GM23338 (cell line): ENCODE measurements at regions not wholly inside any gene's neighbourhood (a gene's known extent, or its start where the extent isn't known, plus 50 kb on each side); places are given as distances from the start of the nearest gene placed in this dataset.
A peak's percentile ranks its signal among the peaks of the same experiment; 100 is the strongest.

Experiments
- ATAC-seq: fragments of 200-7000 bp; cut with Tn5 transposase; 3 replicates; pipeline ENCODE4 v1.9.1; 2020
- DNase-seq: peaks from one replicate; pipeline ENCODE4 v3.0.0-alpha.2; 2015; ENCODE audit warnings: low spot score
- H2AFZ ChIP-seq: fragments of 200-600 bp; sonication (generic); 2 replicates; pipeline ENCODE4 v1.8.0; 2016; ENCODE audit warnings: antibody characterized with exemption, mild to moderate bottlenecking, moderate library complexity
- H3F3A ChIP-seq: fragments of 200-600 bp; sonication (generic); replicated peaks from 2 replicates; pipeline ENCODE4 v1.8.0; 2017; ENCODE audit warnings: antibody characterized with exemption, mixed run types, low read depth
- H3K27ac ChIP-seq: fragments of 200-600 bp; sonication (generic); 2 replicates; pipeline ENCODE4 v1.6.1; 2016; ENCODE audit warnings: low read depth
- H3K27me3 ChIP-seq: fragments of 200-600 bp; sonication (generic); 2 replicates; pipeline ENCODE4 v1.8.0; 2016; ENCODE audit warnings: mild to moderate bottlenecking, mixed run types, moderate library complexity; ENCODE audit not compliant: insufficient read depth
- H3K36me3 ChIP-seq: fragments of 200-600 bp; sonication (generic); 2 replicates; pipeline ENCODE4 v1.8.0; 2016; ENCODE audit warnings: mild to moderate bottlenecking; ENCODE audit not compliant: insufficient read depth
- H3K4me1 ChIP-seq: fragments of 200-600 bp; sonication (generic); 2 replicates; pipeline ENCODE4 v1.8.0; 2016; ENCODE audit warnings: mild to moderate bottlenecking, moderate library complexity; ENCODE audit not compliant: insufficient read depth
- H3K4me2 ChIP-seq: fragments of 200-600 bp; sonication (generic); 2 replicates; pipeline ENCODE4 v1.7.1; 2017; ENCODE audit warnings: mixed run types
- H3K4me3 ChIP-seq: fragments of 200-600 bp; sonication (generic); 2 replicates; pipeline ENCODE4 v1.6.1; 2016; ENCODE audit warnings: mixed run types
- H3K79me2 ChIP-seq: fragments of 200-600 bp; sonication (generic); replicated peaks from 2 replicates; pipeline ENCODE4 v1.8.0; 2017; ENCODE audit warnings: mild to moderate bottlenecking; ENCODE audit not compliant: insufficient read depth
- H3K9me2 ChIP-seq: fragments of 200-600 bp; sonication (generic); 2 replicates; pipeline ENCODE4 v1.8.0; 2017; ENCODE audit not compliant: insufficient read depth
- H4K20me1 ChIP-seq: fragments of 200-600 bp; sonication (generic); replicated peaks from 2 replicates; pipeline ENCODE4 v1.8.0; 2017; ENCODE audit warnings: mild to moderate bottlenecking; ENCODE audit not compliant: insufficient read depth
- H3K27ac Mint-ChIP-seq: 2 replicates; pipeline ENCODE4 v1.8.0; 2020; ENCODE audit warnings: inconsistent platforms, mild to moderate bottlenecking, moderate library complexity, mixed read lengths
- H3K27me3 Mint-ChIP-seq: 3 replicates; pipeline ENCODE4 v1.8.0; 2022; ENCODE audit warnings: low read depth, mild to moderate bottlenecking, moderate library complexity, mixed read lengths, inconsistent platforms; ENCODE audit not compliant: insufficient read depth, poor library complexity
- H3K36me3 Mint-ChIP-seq: 3 replicates; pipeline ENCODE4 v1.8.0; 2021; ENCODE audit warnings: low read depth, mild to moderate bottlenecking, inconsistent platforms, moderate library complexity, mixed read lengths
- H3K4me1 Mint-ChIP-seq: 3 replicates; pipeline ENCODE4 v1.8.0; 2020; ENCODE audit warnings: mild to moderate bottlenecking, inconsistent platforms, mixed read lengths
- H3K4me3 Mint-ChIP-seq: 3 replicates; pipeline ENCODE4 v1.8.0; 2021; ENCODE audit warnings: moderate library complexity, mild to moderate bottlenecking, inconsistent platforms, mixed read lengths
- H3K9me3 Mint-ChIP-seq: 3 replicates; pipeline ENCODE4 v1.8.0; 2020; ENCODE audit warnings: moderate library complexity, mild to moderate bottlenecking, inconsistent platforms, mixed read lengths
- CREB1 ChIP-seq: fragments of 250-450 bp; sonication (Bioruptor Pico); IDR thresholded peaks from 2 replicates; pipeline ENCODE4 v1.5.0; 2020; ENCODE audit warnings: low read depth, mild to moderate bottlenecking, moderate library complexity
- EZH2 ChIP-seq: fragments of 200-600 bp; sonication (generic); IDR thresholded peaks from one replicate; pipeline ENCODE4 v1.8.0; 2017; ENCODE audit warnings: antibody characterized with exemption, mild to moderate bottlenecking, low read depth; ENCODE audit not compliant: unreplicated experiment
- EZH2phosphoT487 ChIP-seq: fragments of 200-600 bp; sonication (generic); IDR thresholded peaks from one replicate; pipeline ENCODE4 v1.8.1; 2018; ENCODE audit warnings: antibody characterized with exemption; ENCODE audit not compliant: unreplicated experiment
- JUNB ChIP-seq: IDR thresholded peaks from one replicate; pipeline ENCODE4 v1.6.1; 2016; ENCODE audit warnings: antibody characterized with exemption; ENCODE audit not compliant: unreplicated experiment
- NANOG ChIP-seq: IDR thresholded peaks from 2 replicates; pipeline ENCODE4 v1.6.1; 2016; ENCODE audit warnings: antibody characterized with exemption, borderline replicate concordance
- POLR2AphosphoS5 ChIP-seq: IDR thresholded peaks from 2 replicates; pipeline ENCODE4 v1.6.1; 2016; ENCODE audit warnings: antibody characterized with exemption, low read depth
- STAT1 ChIP-seq: IDR thresholded peaks from one replicate; pipeline ENCODE4 v1.6.1; 2016; ENCODE audit warnings: antibody characterized with exemption; ENCODE audit not compliant: unreplicated experiment
- ZNF114 ChIP-seq: fragments of 250-450 bp; sonication (Bioruptor Pico); IDR thresholded peaks from 2 replicates; pipeline ENCODE4 v1.5.0; 2020; ENCODE audit warnings: mild to moderate bottlenecking, moderate library complexity
- ZNF331 ChIP-seq: fragments of 250-450 bp; sonication (Bioruptor Pico); IDR thresholded peaks from 2 replicates; pipeline ENCODE4 v1.5.0; 2020; ENCODE audit warnings: low read depth, mild to moderate bottlenecking, moderate library complexity
- TF ChIP-seq, protein P1 (sequence below): IDR thresholded peaks from 2 replicates; pipeline ENCODE4 v1.6.1; 2016; ENCODE audit warnings: antibody characterized with exemption
- TF ChIP-seq, protein P2 (sequence below): fragments of 250-450 bp; sonication (Bioruptor Pico); IDR thresholded peaks from 2 replicates; pipeline ENCODE4 v1.5.0; 2020; ENCODE audit warnings: mild to moderate bottlenecking, moderate library complexity
- TF ChIP-seq, protein P3 (sequence below): IDR thresholded peaks from one replicate; pipeline ENCODE4 v1.6.1; 2018; ENCODE audit warnings: antibody characterized with exemption; ENCODE audit not compliant: unreplicated experiment
- TF ChIP-seq, protein P4 (sequence below), 2 experiments: fragments of 200-600 bp in 1 of 2; sonication (generic) in 1 of 2; conservative IDR thresholded peaks; 2 replicates each; pipeline versions ENCODE4 v1.5.1 to v1.6.1; 2016 to 2017; ENCODE audit warnings: antibody characterized with exemption in 2 of 2, low read depth in 2 of 2, mild to moderate bottlenecking in 2 of 2, moderate library complexity in 1 of 2

DNA sequence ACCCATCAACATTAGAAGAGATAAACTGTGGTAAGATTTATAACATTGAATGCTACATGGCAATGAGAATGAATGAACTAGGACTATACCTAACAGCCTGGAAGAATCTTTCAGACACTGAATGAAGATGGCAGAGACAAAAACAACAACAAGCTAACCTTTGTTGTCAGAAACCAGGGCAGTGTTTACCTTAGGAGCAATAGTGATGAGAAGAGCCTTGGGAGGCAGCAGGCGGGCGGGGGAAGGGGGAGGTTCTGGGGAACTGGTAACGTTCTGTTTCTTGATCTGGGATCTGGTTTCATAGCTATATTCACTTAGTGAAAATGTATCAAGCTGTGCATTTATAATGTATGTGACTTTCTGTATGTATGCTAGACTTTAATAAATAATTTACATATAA is 139.0 kb upstream of the TNRC6C start:
- Mint-ChIP-seq H3K27me3 (peaks cover 14% of the 10 kb centered on the region), H3K4me3 (no peak overlapping the region), H3K4me1 (peaks cover 35% of the 10 kb centered on the region), H3K36me3 (peaks cover 3% of the 10 kb centered on the region; the same call in 1 of the 3 replicates), H3K9me3 (peaks cover 6% of the 10 kb centered on the region; the same call in 1 of the 3 replicates), H3K27ac (no peak overlapping the region)
- H3K79me2 ChIP-seq = no peaks in the 10 kb centered on the region
- no peaks in the 10 kb centered on the region; the same call in 1 of the 2 replicates for H3F3A ChIP-seq
- no peaks in the 10 kb centered on the region; the same call in 1 of the 2 replicates for H3K4me1 ChIP-seq
- no peak overlapping the region for H3K4me3 ChIP-seq
- DNase-seq = peak; percentile 51
- H3K27me3 ChIP-seq = no peaks in the 10 kb centered on the region
- no peak overlapping the region for H3K4me2 ChIP-seq
- no peaks in the 10 kb centered on the region for H4K20me1 ChIP-seq
- ATAC-seq = peak; percentile 31; the same call in 2 of the 3 replicates
- no peak for TF ChIP-seq STAT1
- TF ChIP-seq POLR2AphosphoS5 = no peak
- no peak for TF ChIP-seq CREB1 (CRISPR knock-in tag)
- TF ChIP-seq, protein P1, sequence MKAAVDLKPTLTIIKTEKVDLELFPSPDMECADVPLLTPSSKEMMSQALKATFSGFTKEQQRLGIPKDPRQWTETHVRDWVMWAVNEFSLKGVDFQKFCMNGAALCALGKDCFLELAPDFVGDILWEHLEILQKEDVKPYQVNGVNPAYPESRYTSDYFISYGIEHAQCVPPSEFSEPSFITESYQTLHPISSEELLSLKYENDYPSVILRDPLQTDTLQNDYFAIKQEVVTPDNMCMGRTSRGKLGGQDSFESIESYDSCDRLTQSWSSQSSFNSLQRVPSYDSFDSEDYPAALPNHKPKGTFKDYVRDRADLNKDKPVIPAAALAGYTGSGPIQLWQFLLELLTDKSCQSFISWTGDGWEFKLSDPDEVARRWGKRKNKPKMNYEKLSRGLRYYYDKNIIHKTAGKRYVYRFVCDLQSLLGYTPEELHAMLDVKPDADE = no peak
- TF ChIP-seq, protein P2, sequence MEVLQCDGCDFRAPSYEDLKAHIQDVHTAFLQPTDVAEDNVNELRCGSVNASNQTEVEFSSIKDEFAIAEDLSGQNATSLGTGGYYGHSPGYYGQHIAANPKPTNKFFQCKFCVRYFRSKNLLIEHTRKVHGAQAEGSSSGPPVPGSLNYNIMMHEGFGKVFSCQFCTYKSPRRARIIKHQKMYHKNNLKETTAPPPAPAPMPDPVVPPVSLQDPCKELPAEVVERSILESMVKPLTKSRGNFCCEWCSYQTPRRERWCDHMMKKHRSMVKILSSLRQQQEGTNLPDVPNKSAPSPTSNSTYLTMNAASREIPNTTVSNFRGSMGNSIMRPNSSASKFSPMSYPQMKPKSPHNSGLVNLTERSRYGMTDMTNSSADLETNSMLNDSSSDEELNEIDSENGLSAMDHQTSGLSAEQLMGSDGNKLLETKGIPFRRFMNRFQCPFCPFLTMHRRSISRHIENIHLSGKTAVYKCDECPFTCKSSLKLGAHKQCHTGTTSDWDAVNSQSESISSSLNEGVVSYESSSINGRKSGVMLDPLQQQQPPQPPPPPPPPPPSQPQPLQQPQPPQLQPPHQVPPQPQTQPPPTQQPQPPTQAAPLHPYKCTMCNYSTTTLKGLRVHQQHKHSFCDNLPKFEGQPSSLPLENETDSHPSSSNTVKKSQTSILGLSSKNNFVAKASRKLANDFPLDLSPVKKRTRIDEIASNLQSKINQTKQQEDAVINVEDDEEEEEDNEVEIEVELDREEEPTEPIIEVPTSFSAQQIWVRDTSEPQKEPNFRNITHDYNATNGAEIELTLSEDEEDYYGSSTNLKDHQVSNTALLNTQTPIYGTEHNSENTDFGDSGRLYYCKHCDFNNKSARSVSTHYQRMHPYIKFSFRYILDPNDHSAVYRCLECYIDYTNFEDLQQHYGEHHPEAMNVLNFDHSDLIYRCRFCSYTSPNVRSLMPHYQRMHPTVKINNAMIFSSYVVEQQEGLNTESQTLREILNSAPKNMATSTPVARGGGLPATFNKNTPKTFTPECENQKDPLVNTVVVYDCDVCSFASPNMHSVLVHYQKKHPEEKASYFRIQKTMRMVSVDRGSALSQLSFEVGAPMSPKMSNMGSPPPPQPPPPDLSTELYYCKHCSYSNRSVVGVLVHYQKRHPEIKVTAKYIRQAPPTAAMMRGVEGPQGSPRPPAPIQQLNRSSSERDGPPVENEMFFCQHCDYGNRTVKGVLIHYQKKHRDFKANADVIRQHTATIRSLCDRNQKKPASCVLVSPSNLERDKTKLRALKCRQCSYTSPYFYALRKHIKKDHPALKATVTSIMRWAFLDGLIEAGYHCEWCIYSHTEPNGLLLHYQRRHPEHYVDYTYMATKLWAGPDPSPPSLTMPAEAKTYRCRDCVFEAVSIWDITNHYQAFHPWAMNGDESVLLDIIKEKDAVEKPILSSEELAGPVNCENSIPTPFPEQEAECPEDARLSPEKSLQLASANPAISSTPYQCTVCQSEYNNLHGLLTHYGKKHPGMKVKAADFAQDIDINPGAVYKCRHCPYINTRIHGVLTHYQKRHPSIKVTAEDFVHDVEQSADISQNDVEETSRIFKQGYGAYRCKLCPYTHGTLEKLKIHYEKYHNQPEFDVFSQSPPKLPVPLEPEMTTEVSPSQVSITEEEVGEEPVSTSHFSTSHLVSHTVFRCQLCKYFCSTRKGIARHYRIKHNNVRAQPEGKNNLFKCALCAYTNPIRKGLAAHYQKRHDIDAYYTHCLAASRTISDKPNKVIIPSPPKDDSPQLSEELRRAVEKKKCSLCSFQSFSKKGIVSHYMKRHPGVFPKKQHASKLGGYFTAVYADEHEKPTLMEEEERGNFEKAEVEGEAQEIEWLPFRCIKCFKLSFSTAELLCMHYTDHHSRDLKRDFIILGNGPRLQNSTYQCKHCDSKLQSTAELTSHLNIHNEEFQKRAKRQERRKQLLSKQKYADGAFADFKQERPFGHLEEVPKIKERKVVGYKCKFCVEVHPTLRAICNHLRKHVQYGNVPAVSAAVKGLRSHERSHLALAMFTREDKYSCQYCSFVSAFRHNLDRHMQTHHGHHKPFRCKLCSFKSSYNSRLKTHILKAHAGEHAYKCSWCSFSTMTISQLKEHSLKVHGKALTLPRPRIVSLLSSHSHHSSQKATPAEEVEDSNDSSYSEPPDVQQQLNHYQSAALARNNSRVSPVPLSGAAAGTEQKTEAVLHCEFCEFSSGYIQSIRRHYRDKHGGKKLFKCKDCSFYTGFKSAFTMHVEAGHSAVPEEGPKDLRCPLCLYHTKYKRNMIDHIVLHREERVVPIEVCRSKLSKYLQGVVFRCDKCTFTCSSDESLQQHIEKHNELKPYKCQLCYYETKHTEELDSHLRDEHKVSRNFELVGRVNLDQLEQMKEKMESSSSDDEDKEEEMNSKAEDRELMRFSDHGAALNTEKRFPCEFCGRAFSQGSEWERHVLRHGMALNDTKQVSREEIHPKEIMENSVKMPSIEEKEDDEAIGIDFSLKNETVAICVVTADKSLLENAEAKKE = no peak
- no peak for TF ChIP-seq NANOG
- TF ChIP-seq, protein P3, sequence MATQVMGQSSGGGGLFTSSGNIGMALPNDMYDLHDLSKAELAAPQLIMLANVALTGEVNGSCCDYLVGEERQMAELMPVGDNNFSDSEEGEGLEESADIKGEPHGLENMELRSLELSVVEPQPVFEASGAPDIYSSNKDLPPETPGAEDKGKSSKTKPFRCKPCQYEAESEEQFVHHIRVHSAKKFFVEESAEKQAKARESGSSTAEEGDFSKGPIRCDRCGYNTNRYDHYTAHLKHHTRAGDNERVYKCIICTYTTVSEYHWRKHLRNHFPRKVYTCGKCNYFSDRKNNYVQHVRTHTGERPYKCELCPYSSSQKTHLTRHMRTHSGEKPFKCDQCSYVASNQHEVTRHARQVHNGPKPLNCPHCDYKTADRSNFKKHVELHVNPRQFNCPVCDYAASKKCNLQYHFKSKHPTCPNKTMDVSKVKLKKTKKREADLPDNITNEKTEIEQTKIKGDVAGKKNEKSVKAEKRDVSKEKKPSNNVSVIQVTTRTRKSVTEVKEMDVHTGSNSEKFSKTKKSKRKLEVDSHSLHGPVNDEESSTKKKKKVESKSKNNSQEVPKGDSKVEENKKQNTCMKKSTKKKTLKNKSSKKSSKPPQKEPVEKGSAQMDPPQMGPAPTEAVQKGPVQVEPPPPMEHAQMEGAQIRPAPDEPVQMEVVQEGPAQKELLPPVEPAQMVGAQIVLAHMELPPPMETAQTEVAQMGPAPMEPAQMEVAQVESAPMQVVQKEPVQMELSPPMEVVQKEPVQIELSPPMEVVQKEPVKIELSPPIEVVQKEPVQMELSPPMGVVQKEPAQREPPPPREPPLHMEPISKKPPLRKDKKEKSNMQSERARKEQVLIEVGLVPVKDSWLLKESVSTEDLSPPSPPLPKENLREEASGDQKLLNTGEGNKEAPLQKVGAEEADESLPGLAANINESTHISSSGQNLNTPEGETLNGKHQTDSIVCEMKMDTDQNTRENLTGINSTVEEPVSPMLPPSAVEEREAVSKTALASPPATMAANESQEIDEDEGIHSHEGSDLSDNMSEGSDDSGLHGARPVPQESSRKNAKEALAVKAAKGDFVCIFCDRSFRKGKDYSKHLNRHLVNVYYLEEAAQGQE = no peak
- TF ChIP-seq ZNF331 (CRISPR knock-in tag) = no peak
- TF ChIP-seq ZNF114 (CRISPR knock-in tag) = no peak
- TF ChIP-seq EZH2 = no peak
- no peak for TF ChIP-seq JUNB
- TF ChIP-seq, protein P4, sequence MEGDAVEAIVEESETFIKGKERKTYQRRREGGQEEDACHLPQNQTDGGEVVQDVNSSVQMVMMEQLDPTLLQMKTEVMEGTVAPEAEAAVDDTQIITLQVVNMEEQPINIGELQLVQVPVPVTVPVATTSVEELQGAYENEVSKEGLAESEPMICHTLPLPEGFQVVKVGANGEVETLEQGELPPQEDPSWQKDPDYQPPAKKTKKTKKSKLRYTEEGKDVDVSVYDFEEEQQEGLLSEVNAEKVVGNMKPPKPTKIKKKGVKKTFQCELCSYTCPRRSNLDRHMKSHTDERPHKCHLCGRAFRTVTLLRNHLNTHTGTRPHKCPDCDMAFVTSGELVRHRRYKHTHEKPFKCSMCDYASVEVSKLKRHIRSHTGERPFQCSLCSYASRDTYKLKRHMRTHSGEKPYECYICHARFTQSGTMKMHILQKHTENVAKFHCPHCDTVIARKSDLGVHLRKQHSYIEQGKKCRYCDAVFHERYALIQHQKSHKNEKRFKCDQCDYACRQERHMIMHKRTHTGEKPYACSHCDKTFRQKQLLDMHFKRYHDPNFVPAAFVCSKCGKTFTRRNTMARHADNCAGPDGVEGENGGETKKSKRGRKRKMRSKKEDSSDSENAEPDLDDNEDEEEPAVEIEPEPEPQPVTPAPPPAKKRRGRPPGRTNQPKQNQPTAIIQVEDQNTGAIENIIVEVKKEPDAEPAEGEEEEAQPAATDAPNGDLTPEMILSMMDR (conservative IDR thresholded peaks at IDR 0.05; ENCODE audit: low read depth in 2 of 2) = no peak
- no peak for TF ChIP-seq EZH2phosphoT487
- no peaks in the 10 kb centered on the region for H3K36me3 ChIP-seq
- no peak overlapping the region for H2AFZ ChIP-seq
- no peak overlapping the region for H3K27ac ChIP-seq
- no peaks in the 10 kb centered on the region for H3K9me2 ChIP-seq
